WERI-Rb-1 (cell line): ENCODE measurements at regions not wholly inside any gene's neighbourhood (a gene's known extent, or its start where the extent isn't known, plus 50 kb on each side); places are given as distances from the start of the nearest gene placed in this dataset.

ENCODE experiments used
- DNase-seq: peaks from one replicate; pipeline ENCODE4 v3.0.0-alpha.2; 2020
- H3K27ac ChIP-seq: fragments of 250-450 bp; sonication (Bioruptor Pico); 2 replicates; pipeline ENCODE4 v1.5.1; 2020; ENCODE audit warnings: mild to moderate bottlenecking, moderate library complexity
- H3K27me3 ChIP-seq: fragments of 250-450 bp; sonication (Bioruptor Pico); 2 replicates; pipeline ENCODE4 v1.5.1; 2021; ENCODE audit warnings: mild to moderate bottlenecking, low read depth, moderate library complexity; ENCODE audit not compliant: insufficient read depth, severe bottlenecking
- H3K36me3 ChIP-seq: fragments of 250-450 bp; sonication (Bioruptor Pico); 2 replicates; pipeline ENCODE4 v1.5.1; 2020; ENCODE audit warnings: mild to moderate bottlenecking, moderate library complexity
- H3K4me3 ChIP-seq: 2 replicates; pipeline ENCODE4 v1.5.1; 2011; ENCODE audit warnings: low read depth, mild to moderate bottlenecking, control low read depth, low read length
- H3K9me3 ChIP-seq: fragments of 250-450 bp; sonication (Bioruptor Pico); 2 replicates; pipeline ENCODE4 v1.5.1; 2021; ENCODE audit warnings: mild to moderate bottlenecking, moderate library complexity; ENCODE audit not compliant: severe bottlenecking
- TF ChIP-seq, protein P1 (sequence below): IDR thresholded peaks from 2 replicates; pipeline ENCODE4 v1.5.1; 2011; ENCODE audit warnings: low read depth, mild to moderate bottlenecking, control low read depth, inconsistent platforms, low read length

DNA sequence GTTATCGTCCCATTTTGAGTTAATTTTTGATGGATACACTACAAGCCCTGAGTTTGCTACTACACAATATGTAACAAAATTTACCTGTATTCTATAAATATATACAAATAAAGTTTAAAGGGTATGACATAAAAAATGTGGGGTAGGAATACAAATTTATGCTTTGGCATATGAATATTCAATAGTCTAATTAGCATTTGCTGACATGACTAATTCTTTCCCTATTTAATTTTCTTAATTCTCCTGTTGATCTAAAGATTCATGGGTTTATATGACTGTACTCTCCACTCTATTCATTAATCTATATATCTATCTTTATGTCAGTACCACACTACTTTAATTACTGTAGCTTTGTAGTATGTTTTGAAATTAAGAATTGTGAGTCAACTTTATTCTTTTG, 1840.7 kb upstream of the FLRT2 start:
- Histone ChIP-seq H3K27ac (no peak overlapping the region), H3K4me3 (no peak overlapping the region), H3K36me3 (no peaks in the 10 kb centered on the region), H3K9me3 (no peaks in the 10 kb centered on the region), H3K27me3 (no peaks in the 10 kb centered on the region)
- DNase-seq, result no peak
- TF ChIP-seq, protein P1, sequence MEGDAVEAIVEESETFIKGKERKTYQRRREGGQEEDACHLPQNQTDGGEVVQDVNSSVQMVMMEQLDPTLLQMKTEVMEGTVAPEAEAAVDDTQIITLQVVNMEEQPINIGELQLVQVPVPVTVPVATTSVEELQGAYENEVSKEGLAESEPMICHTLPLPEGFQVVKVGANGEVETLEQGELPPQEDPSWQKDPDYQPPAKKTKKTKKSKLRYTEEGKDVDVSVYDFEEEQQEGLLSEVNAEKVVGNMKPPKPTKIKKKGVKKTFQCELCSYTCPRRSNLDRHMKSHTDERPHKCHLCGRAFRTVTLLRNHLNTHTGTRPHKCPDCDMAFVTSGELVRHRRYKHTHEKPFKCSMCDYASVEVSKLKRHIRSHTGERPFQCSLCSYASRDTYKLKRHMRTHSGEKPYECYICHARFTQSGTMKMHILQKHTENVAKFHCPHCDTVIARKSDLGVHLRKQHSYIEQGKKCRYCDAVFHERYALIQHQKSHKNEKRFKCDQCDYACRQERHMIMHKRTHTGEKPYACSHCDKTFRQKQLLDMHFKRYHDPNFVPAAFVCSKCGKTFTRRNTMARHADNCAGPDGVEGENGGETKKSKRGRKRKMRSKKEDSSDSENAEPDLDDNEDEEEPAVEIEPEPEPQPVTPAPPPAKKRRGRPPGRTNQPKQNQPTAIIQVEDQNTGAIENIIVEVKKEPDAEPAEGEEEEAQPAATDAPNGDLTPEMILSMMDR, result no peak

GRCh38 chr14:83697099-83697498, 1832.8 kb upstream of the FLRT2 start:
- Histone ChIP-seq H3K27me3 (no peaks in the 10 kb centered on the region), H3K4me3 (no peak overlapping the region), H3K9me3 (no peaks in the 10 kb centered on the region), H3K36me3 (no peaks in the 10 kb centered on the region), H3K27ac (no peak overlapping the region)
- no peak for DNase-seq
- TF ChIP-seq, protein P1, result no peak

DNA sequence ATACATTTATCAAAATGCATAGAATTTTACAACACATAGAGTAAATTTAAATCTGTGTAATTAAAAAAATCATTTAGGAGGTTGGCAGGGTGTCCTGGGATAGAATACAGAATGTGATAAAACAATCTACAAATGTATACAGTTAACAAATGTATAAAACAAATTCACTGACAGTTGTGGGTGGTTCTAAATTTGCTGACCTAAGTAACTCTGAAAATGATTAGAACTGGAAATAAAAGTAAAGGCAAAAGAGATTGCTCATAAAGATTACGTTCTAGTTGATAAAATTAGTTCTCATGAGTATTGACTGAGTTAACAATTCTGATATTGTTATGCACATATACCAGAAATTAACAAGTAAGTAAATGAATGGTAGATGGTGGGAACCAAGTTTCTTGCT, 1827.3 kb upstream of the FLRT2 start:
- no peak for DNase-seq
- H3K36me3 ChIP-seq, result no peaks in the 10 kb centered on the region
- TF ChIP-seq, protein P1, result no peak
- no peak overlapping the region for H3K27ac ChIP-seq
- no peak overlapping the region for H3K4me3 ChIP-seq
- no peaks in the 10 kb centered on the region for H3K9me3 ChIP-seq
- H3K27me3 ChIP-seq, result no peaks in the 10 kb centered on the region

DNA sequence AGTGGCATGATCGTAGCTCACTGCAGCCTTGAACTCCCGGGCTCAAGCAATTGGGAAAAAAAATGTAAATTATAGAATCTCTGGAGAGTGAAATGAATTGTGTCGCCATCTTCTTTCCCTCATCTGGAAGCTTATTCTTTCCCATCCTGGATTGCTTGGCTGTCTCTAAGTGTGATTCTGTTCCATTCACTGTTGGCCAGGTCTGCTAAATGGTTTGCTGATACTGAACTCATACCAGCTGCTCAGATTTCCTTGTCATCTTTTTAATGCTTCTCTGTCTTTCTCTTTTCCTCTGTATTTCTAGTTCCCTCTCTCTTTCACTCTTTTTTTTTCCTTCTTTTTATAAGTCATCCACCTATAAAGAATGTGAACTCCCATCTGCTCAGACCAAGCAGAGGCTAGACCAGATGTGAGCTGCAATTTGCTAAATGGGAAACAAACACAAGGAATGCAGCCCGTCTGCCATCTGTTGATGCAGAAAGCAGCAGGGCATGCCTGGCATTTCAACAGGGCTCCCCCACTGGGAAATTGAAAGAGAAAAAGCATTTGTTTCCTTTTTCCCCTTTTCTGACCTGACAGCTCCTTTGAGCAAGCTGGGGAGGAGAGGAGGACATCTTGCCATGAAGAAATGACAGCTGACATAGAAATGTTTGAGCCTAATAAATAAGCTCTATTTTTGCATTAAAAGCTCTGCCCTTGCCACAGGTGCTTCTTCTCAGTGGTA, 1823.6 kb upstream of the FLRT2 start:
- Histone ChIP-seq H3K36me3 (no peaks in the 10 kb centered on the region), H3K27ac (no peak overlapping the region), H3K27me3 (no peaks in the 10 kb centered on the region), H3K9me3 (no peaks in the 10 kb centered on the region), H3K4me3 (no peak overlapping the region)
- TF ChIP-seq, protein P1, result no peak
- no peak for DNase-seq

GRCh38 chr14:83707056-83707455, 1822.9 kb upstream of the FLRT2 start:
- no peak for DNase-seq
- Histone ChIP-seq H3K36me3 (no peaks in the 10 kb centered on the region), H3K27me3 (no peaks in the 10 kb centered on the region), H3K4me3 (no peak overlapping the region), H3K9me3 (no peaks in the 10 kb centered on the region), H3K27ac (no peak overlapping the region)
- TF ChIP-seq, protein P1, result no peak

- no peak for DNase-seq
- Histone ChIP-seq H3K4me3 (no peak overlapping the region), H3K36me3 (no peaks in the 10 kb centered on the region), H3K27me3 (no peaks in the 10 kb centered on the region), H3K9me3 (no peaks in the 10 kb centered on the region), H3K27ac (no peak overlapping the region)
- TF ChIP-seq, protein P1, result no peak
Measured at GRCh38 chr14:83709116-83709515, 1820.8 kb upstream of the FLRT2 start.
